Trophoblast cell (in vitro differentiated cells and primary cell): ENCODE measurements at regions not wholly inside any gene's neighbourhood (a gene's known extent, or its start where the extent isn't known, plus 50 kb on each side); places are given as distances from the start of the nearest gene placed in this dataset.

ENCODE experiments used
- DNase-seq, 2 donors: peaks; one replicate each; pipeline ENCODE4 v3.0.0-alpha.2; 2016
- H2AFZ ChIP-seq: 2 replicates; pipeline ENCODE4 v1.6.1; 2013; ENCODE audit warnings: low read length, moderate library complexity, mild to moderate bottlenecking; ENCODE audit not compliant: insufficient read depth, poor library complexity
- H2AK5ac ChIP-seq: 2 replicates; pipeline ENCODE4 v1.6.1; 2013; ENCODE audit warnings: mild to moderate bottlenecking, low read length
- H2BK120ac ChIP-seq: 2 replicates; pipeline ENCODE4 v1.6.1; 2013; ENCODE audit warnings: low read length, mild to moderate bottlenecking, moderate library complexity; ENCODE audit not compliant: insufficient read depth, poor library complexity
- H2BK12ac ChIP-seq: 2 replicates; pipeline ENCODE4 v1.6.1; 2013; ENCODE audit warnings: mild to moderate bottlenecking, low read length, moderate library complexity
- H2BK5ac ChIP-seq: 2 replicates; pipeline ENCODE4 v1.6.1; 2013; ENCODE audit warnings: low read length, low read depth, moderate library complexity, mild to moderate bottlenecking; ENCODE audit not compliant: poor library complexity
- H3K14ac ChIP-seq: 2 replicates; pipeline ENCODE4 v1.6.1; 2013; ENCODE audit warnings: mild to moderate bottlenecking, low read length
- H3K18ac ChIP-seq: 2 replicates; pipeline ENCODE4 v1.6.1; 2013; ENCODE audit warnings: mild to moderate bottlenecking, low read length
- H3K23ac ChIP-seq: 2 replicates; pipeline ENCODE4 v1.6.1; 2013; ENCODE audit warnings: low read length
- H3K27ac ChIP-seq: 2 replicates; pipeline ENCODE4 v1.5.1; 2013; ENCODE audit warnings: low read depth, mild to moderate bottlenecking, inconsistent platforms, low read length, moderate library complexity
- H3K27me3 ChIP-seq: 2 replicates; pipeline ENCODE4 v1.6.1; 2013; ENCODE audit warnings: inconsistent platforms, mild to moderate bottlenecking, low read length, moderate library complexity; ENCODE audit not compliant: insufficient read depth
- H3K36me3 ChIP-seq, 2 experiments: 1 replicate in 1 of 2; 2 replicates in 1 of 2; pipeline ENCODE4 v1.6.1; 2013; ENCODE audit warnings: low read length in 2 of 2, mild to moderate bottlenecking in 2 of 2, moderate library complexity in 1 of 2; ENCODE audit not compliant: insufficient read depth in 2 of 2, control insufficient read depth in 1 of 2
- H3K4ac ChIP-seq: 2 replicates; pipeline ENCODE4 v1.6.1; 2013; ENCODE audit warnings: low read depth, mild to moderate bottlenecking, low read length, moderate library complexity
- H3K4me1 ChIP-seq, 2 experiments: 1 replicate in 1 of 2; 2 replicates in 1 of 2; pipeline ENCODE4 v1.6.1; 2013; ENCODE audit warnings: low read length in 2 of 2, mild to moderate bottlenecking in 2 of 2, moderate library complexity in 1 of 2; ENCODE audit not compliant: insufficient read depth in 2 of 2, control insufficient read depth in 1 of 2
- H3K4me2 ChIP-seq: 2 replicates; pipeline ENCODE4 v1.6.1; 2013; ENCODE audit warnings: inconsistent platforms, mild to moderate bottlenecking, low read length, moderate library complexity
- H3K4me3 ChIP-seq: 2 replicates; pipeline ENCODE4 v1.5.1; 2013; ENCODE audit warnings: mild to moderate bottlenecking, low read depth, low read length, inconsistent platforms
- H3K79me1 ChIP-seq: one replicate; pipeline ENCODE4 v1.6.1; 2013; ENCODE audit warnings: low read length
- H3K79me2 ChIP-seq: 2 replicates; pipeline ENCODE4 v1.6.1; 2013; ENCODE audit warnings: low read length, mild to moderate bottlenecking; ENCODE audit not compliant: control insufficient read depth, insufficient read depth, poor library complexity
- H3K9ac ChIP-seq: 2 replicates; pipeline ENCODE4 v1.6.1; 2013; ENCODE audit warnings: mild to moderate bottlenecking, low read length
- H3K9me3 ChIP-seq: 2 replicates; pipeline ENCODE4 v1.6.1; 2013; ENCODE audit warnings: low read depth, mild to moderate bottlenecking, control low read depth, inconsistent platforms, low read length; ENCODE audit not compliant: insufficient read depth
- H4K12ac ChIP-seq: 2 replicates; pipeline ENCODE4 v1.6.1; 2013; ENCODE audit warnings: low read depth, mild to moderate bottlenecking, low read length, moderate library complexity
- H4K8ac ChIP-seq: 2 replicates; pipeline ENCODE4 v1.6.1; 2013; ENCODE audit warnings: low read depth, mild to moderate bottlenecking, low read length, moderate library complexity
- H4K91ac ChIP-seq: one replicate; pipeline ENCODE4 v1.6.1; 2013; ENCODE audit warnings: low read depth, mild to moderate bottlenecking, low read length, moderate library complexity
- WGBS: extraction: QIAGEN DNeasy Blood & Tissue Kit; methylation state at CpG from one replicate; pipeline ENCODE4 v1.1.7; 2013; ENCODE audit warnings: missing lambda C conversion rate; ENCODE audit not compliant: insufficient read length, insufficient coverage; ENCODE audit errors: extremely low coverage; 5-methylcytosine and 5-hydroxymethylcytosine counted together

DNA sequence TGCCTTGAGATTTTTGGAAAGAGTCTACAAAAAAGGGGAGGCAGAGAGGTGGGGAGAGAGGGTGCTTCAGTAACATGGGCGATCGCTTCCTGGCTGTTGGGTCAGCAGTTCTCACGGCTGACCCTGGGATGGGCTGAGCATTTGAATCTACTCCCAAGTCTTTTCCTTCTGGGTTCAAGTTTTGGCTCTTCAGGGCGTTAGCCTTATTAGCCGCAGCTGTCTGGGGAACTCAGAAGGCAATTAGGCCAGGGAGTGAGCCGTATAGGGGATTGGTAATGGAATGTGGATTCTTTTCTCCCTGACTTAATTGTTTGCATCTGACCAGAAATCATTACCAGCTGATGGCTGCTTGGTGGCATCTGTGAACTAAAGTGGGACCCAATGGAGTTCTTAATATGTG is 250.5 kb upstream of the SKOR2 start:
- H3K4me2 ChIP-seq, result no peak overlapping the region
- no peaks in the 10 kb centered on the region for H3K4me1 ChIP-seq
- H3K27ac ChIP-seq, result no peak overlapping the region
- no peak overlapping the region for H3K4ac ChIP-seq
- no peak overlapping the region for H3K14ac ChIP-seq
- no peaks in the 10 kb centered on the region for H3K36me3 ChIP-seq
- H2AFZ ChIP-seq, result no peak overlapping the region
- H3K23ac ChIP-seq, result no peak overlapping the region
- H4K8ac ChIP-seq, result no peak overlapping the region
- DNase-seq, result no peak
- H2BK5ac ChIP-seq, result no peak overlapping the region
- peaks cover 1% of the 10 kb centered on the region for H3K9me3 ChIP-seq
- H3K79me1 ChIP-seq, result no peaks in the 10 kb centered on the region
- no peak overlapping the region for H3K9ac ChIP-seq
- no peak overlapping the region for H2AK5ac ChIP-seq
- H3K4me3 ChIP-seq, result no peak overlapping the region
- H2BK12ac ChIP-seq, result no peak overlapping the region
- H3K79me2 ChIP-seq, result no peaks in the 10 kb centered on the region
- no peak overlapping the region for H4K12ac ChIP-seq
- H3K18ac ChIP-seq, result no peak overlapping the region
- H4K91ac ChIP-seq, result no peak overlapping the region
- H2BK120ac ChIP-seq, result no peak overlapping the region
- WGBS, result no CpG with 5 or more reads among the region's 6 CpGs
- H3K27me3 ChIP-seq, result no peaks in the 10 kb centered on the region

GRCh38 chr18:47500930-47501329 is 249.5 kb upstream of the SKOR2 start:
- Histone ChIP-seq H3K9me3 (no peaks in the 10 kb centered on the region), H3K79me1 (no peaks in the 10 kb centered on the region), H2BK12ac (no peak overlapping the region), H4K12ac (no peak overlapping the region), H3K23ac (no peak overlapping the region), H2BK5ac (no peak overlapping the region), H3K4me3 (no peak overlapping the region), H3K27ac (no peak overlapping the region), H3K4ac (no peak overlapping the region), H2AK5ac (no peak overlapping the region), H4K8ac (no peak overlapping the region), H3K14ac (no peak overlapping the region), H2BK120ac (no peak overlapping the region), H3K18ac (no peak overlapping the region), H2AFZ (no peak overlapping the region), H3K4me2 (no peak overlapping the region), H3K27me3 (no peaks in the 10 kb centered on the region), H3K36me3 (no peaks in the 10 kb centered on the region), H3K9ac (no peak overlapping the region), H3K79me2 (no peaks in the 10 kb centered on the region), H3K4me1 (no peaks in the 10 kb centered on the region), H4K91ac (no peak overlapping the region)
- DNase-seq, result no peak
- WGBS, result no CpG with 5 or more reads among the region's 2 CpGs

GRCh38 chr18:47492691-47493090 is 241.2 kb upstream of the SKOR2 start:
- no peak overlapping the region for H3K14ac ChIP-seq
- H2BK12ac ChIP-seq, result no peak overlapping the region
- no peaks in the 10 kb centered on the region for H3K4me1 ChIP-seq
- H3K18ac ChIP-seq, result no peak overlapping the region
- no peak overlapping the region for H2BK5ac ChIP-seq
- H2BK120ac ChIP-seq, result no peak overlapping the region
- no peak for DNase-seq
- no peaks in the 10 kb centered on the region for H3K79me2 ChIP-seq
- H3K4ac ChIP-seq, result no peak overlapping the region
- H3K27ac ChIP-seq, result no peak overlapping the region
- H4K12ac ChIP-seq, result no peak overlapping the region
- H4K8ac ChIP-seq, result no peak overlapping the region
- WGBS, result no CpG with 5 or more reads among the region's 3 CpGs
- H4K91ac ChIP-seq, result no peak overlapping the region
- H2AFZ ChIP-seq, result no peak overlapping the region
- no peaks in the 10 kb centered on the region for H3K27me3 ChIP-seq
- H3K23ac ChIP-seq, result no peak overlapping the region
- no peak overlapping the region for H3K4me3 ChIP-seq
- no peaks in the 10 kb centered on the region for H3K79me1 ChIP-seq
- no peak overlapping the region for H3K9ac ChIP-seq
- no peak overlapping the region for H2AK5ac ChIP-seq
- H3K9me3 ChIP-seq, result no peaks in the 10 kb centered on the region
- H3K36me3 ChIP-seq, result no peaks in the 10 kb centered on the region
- no peak overlapping the region for H3K4me2 ChIP-seq

DNA sequence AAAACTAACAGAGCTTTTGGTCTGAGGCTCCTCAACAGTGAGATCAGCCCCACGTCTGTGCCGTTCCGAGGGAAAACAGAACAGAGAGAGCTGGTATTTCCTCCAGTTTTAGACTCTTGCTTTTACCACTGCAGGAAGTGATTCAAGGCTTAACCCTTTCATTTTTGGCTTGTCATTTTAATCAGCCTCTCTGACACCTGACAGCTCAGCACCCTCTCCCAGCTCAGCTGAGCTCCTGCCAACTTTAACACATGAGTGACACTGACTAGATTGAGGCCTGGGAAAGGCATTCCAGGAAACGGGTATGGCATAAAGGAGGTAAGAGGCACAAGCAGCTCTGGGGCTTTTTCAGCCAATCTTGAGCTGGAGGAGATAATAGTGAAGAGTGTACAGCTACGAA is 239.4 kb upstream of the SKOR2 start:
- Histone ChIP-seq H2BK120ac (no peak overlapping the region), H2BK12ac (no peak overlapping the region), H4K12ac (no peak overlapping the region), H3K27me3 (no peaks in the 10 kb centered on the region), H3K18ac (no peak overlapping the region), H3K14ac (no peak overlapping the region), H3K79me2 (no peaks in the 10 kb centered on the region), H2BK5ac (no peak overlapping the region), H2AK5ac (no peak overlapping the region), H3K23ac (no peak overlapping the region), H3K79me1 (no peaks in the 10 kb centered on the region), H3K4me1 (no peaks in the 10 kb centered on the region), H3K9me3 (no peaks in the 10 kb centered on the region), H2AFZ (no peak overlapping the region), H4K8ac (no peak overlapping the region), H3K36me3 (no peaks in the 10 kb centered on the region), H3K9ac (no peak overlapping the region), H3K27ac (no peak overlapping the region), H3K4me2 (no peak overlapping the region), H3K4me3 (no peak overlapping the region), H3K4ac (no peak overlapping the region), H4K91ac (no peak overlapping the region)
- no peak for DNase-seq
- no CpG with 5 or more reads among the region's 5 CpGs for WGBS
